OCI-LY1 (cell line): ENCODE measurements at regions not wholly inside any gene's neighbourhood (a gene's known extent, or its start where the extent isn't known, plus 50 kb on each side); places are given as distances from the start of the nearest gene placed in this dataset.
A peak's percentile ranks its signal among the peaks of the same experiment; 100 is the strongest.

Experiments used
- H2AFZ ChIP-seq: fragments of 200-600 bp; sonication (generic), shearing (Covaris generic); 2 replicates; pipeline ENCODE4 v1.6.0; 2014; ENCODE audit warnings: antibody characterized with exemption, mild to moderate bottlenecking, low read length
- H3F3A ChIP-seq: fragments of 200-600 bp; sonication (generic), shearing (Covaris generic); 2 replicates; pipeline ENCODE4 v1.6.0; 2014; ENCODE audit warnings: mild to moderate bottlenecking, antibody characterized with exemption, low read length, moderate library complexity; ENCODE audit not compliant: insufficient read depth
- H3K27ac ChIP-seq: fragments of 200-600 bp; sonication (generic); 2 replicates; pipeline ENCODE4 v1.5.1; 2014; ENCODE audit warnings: low read length, mixed run types, mild to moderate bottlenecking, low read depth; ENCODE audit not compliant: poor library complexity, severe bottlenecking
- H3K27me3 ChIP-seq: fragments of 200-600 bp; sonication (generic); 2 replicates; pipeline ENCODE4 v1.6.0; 2014; ENCODE audit warnings: antibody characterized with exemption, mild to moderate bottlenecking, low read length, moderate library complexity; ENCODE audit not compliant: insufficient read depth
- H3K36me3 ChIP-seq: fragments of 200-600 bp; sonication (generic); 2 replicates; pipeline ENCODE4 v1.6.1; 2014; ENCODE audit warnings: mild to moderate bottlenecking, antibody characterized with exemption, low read length, moderate library complexity, mixed read lengths; ENCODE audit not compliant: insufficient read depth
- H3K4me1 ChIP-seq: fragments of 200-600 bp; sonication (generic); 2 replicates; pipeline ENCODE4 v1.5.1; 2014; ENCODE audit warnings: mild to moderate bottlenecking, low read length, moderate library complexity; ENCODE audit not compliant: insufficient read depth, severe bottlenecking
- H3K4me2 ChIP-seq: fragments of 200-600 bp; sonication (generic), shearing (Covaris generic); 2 replicates; pipeline ENCODE4 v1.6.1; 2014; ENCODE audit warnings: low read length
- H3K4me3 ChIP-seq: fragments of 200-600 bp; sonication (generic); 2 replicates; pipeline ENCODE4 v1.5.1; 2014; ENCODE audit warnings: low read length, low read depth, mild to moderate bottlenecking, mixed read lengths; ENCODE audit not compliant: poor library complexity, severe bottlenecking
- H3K79me2 ChIP-seq: fragments of 200-600 bp; shearing (Covaris generic); 2 replicates; pipeline ENCODE4 v1.6.1; 2016; ENCODE audit warnings: mixed run types, low read length, mixed read lengths; ENCODE audit not compliant: insufficient read depth
- H3K9ac ChIP-seq: fragments of 200-600 bp; sonication (generic), shearing (Covaris generic); 2 replicates; pipeline ENCODE4 v1.6.1; 2014; ENCODE audit warnings: mild to moderate bottlenecking, low read length, mixed read lengths
- H3K9me2 ChIP-seq: fragments of 200-600 bp; sonication (generic), shearing (Covaris generic); 2 replicates; pipeline ENCODE4 v1.6.1; 2014; ENCODE audit warnings: low read depth, mild to moderate bottlenecking, low read length, mixed read lengths
- H3K9me3 ChIP-seq: fragments of 200-600 bp; shearing (Covaris generic); 2 replicates; pipeline ENCODE4 v1.6.1; 2014; ENCODE audit warnings: low read length, mixed read lengths
- H4K20me1 ChIP-seq: fragments of 200-600 bp; sonication (generic), shearing (Covaris generic); 2 replicates; pipeline ENCODE4 v1.6.0; 2016; ENCODE audit warnings: mild to moderate bottlenecking, low read length; ENCODE audit not compliant: insufficient read depth
- CTCF ChIP-seq: fragments of 200-600 bp; sonication (generic), shearing (Covaris generic); IDR thresholded peaks from 2 replicates; pipeline ENCODE4 v1.5.1; 2017; ENCODE audit warnings: mild to moderate bottlenecking, antibody characterized with exemption, low read length, moderate library complexity, mixed read lengths
- EZH2 ChIP-seq: fragments of 200-600 bp; sonication (generic), shearing (Covaris generic); IDR thresholded peaks from 2 replicates; pipeline ENCODE4 v1.8.0; 2017; ENCODE audit warnings: borderline replicate concordance, mixed run types, mild to moderate bottlenecking, antibody characterized with exemption, low read length, moderate library complexity, mixed read lengths

GRCh38 chr5:60346393-60346792 is 353.6 kb downstream of the DEPDC1B start:
- no peaks in the 10 kb centered on the region for H3K36me3 ChIP-seq
- no peak overlapping the region for H2AFZ ChIP-seq
- H3K79me2 ChIP-seq, result no peaks in the 10 kb centered on the region
- no peaks in the 10 kb centered on the region for H3F3A ChIP-seq
- no peaks in the 10 kb centered on the region for H4K20me1 ChIP-seq
- 0 out of 2 replicates have a peak, but pooled peaks cover 4% of the 10 kb centered on the region for H3K9me3 ChIP-seq
- no peaks in the 10 kb centered on the region for H3K27me3 ChIP-seq
- H3K9ac ChIP-seq, result no peak overlapping the region
- no peak overlapping the region for H3K4me2 ChIP-seq
- no peak overlapping the region for H3K4me3 ChIP-seq
- no peak for TF ChIP-seq CTCF
- no peak for TF ChIP-seq EZH2
- H3K4me1 ChIP-seq, result peaks cover 9% of the 10 kb centered on the region
- no peaks in the 10 kb centered on the region for H3K9me2 ChIP-seq
- H3K27ac ChIP-seq, result no peak overlapping the region

- no peak for TF ChIP-seq EZH2
- H3K27me3 ChIP-seq, result no peaks in the 10 kb centered on the region
- H3F3A ChIP-seq, result no peaks in the 10 kb centered on the region
- no peaks in the 10 kb centered on the region for H3K79me2 ChIP-seq
- H3K36me3 ChIP-seq, result no peaks in the 10 kb centered on the region
- H3K4me3 ChIP-seq, result no peak overlapping the region
- no peak overlapping the region for H3K9ac ChIP-seq
- H3K9me2 ChIP-seq, result no peaks in the 10 kb centered on the region
- H4K20me1 ChIP-seq, result no peaks in the 10 kb centered on the region
- H3K27ac ChIP-seq, result no peak overlapping the region
- H3K9me3 ChIP-seq, result no peaks in the 10 kb centered on the region
- peaks cover 37% of the 10 kb centered on the region for H3K4me1 ChIP-seq
- H2AFZ ChIP-seq, result no peak overlapping the region
- H3K4me2 ChIP-seq, result no peak overlapping the region
Observed at GRCh38 chr5:60343102-60343501, 356.9 kb downstream of the DEPDC1B start.

- H4K20me1 ChIP-seq, result no peaks in the 10 kb centered on the region
- no peak overlapping the region for H3K27ac ChIP-seq
- H3K4me2 ChIP-seq, result no peak overlapping the region
- TF ChIP-seq CTCF, result no peak
- TF ChIP-seq EZH2, result no peak
- H3K9me2 ChIP-seq, result no peaks in the 10 kb centered on the region
- no peaks in the 10 kb centered on the region for H3F3A ChIP-seq
- H3K4me3 ChIP-seq, result no peak overlapping the region
- no peaks in the 10 kb centered on the region for H3K79me2 ChIP-seq
- H3K4me1 ChIP-seq, result peaks cover 37% of the 10 kb centered on the region
- no peak overlapping the region for H3K9ac ChIP-seq
- no peaks in the 10 kb centered on the region for H3K9me3 ChIP-seq
- H3K27me3 ChIP-seq, result no peaks in the 10 kb centered on the region
- H2AFZ ChIP-seq, result no peak overlapping the region
- no peaks in the 10 kb centered on the region for H3K36me3 ChIP-seq
Observed at GRCh38 chr5:60340965-60341471, 358.9 kb downstream of the DEPDC1B start.

GRCh38 chr5:60340326-60340725 is 359.6 kb downstream of the DEPDC1B start:
- Histone ChIP-seq H3F3A (no peaks in the 10 kb centered on the region), H3K9me2 (no peaks in the 10 kb centered on the region), H3K9ac (0 out of 2 replicates have a peak overlapping the region, but pooled peaks have one; percentile 5), H2AFZ (no peak overlapping the region), H3K27me3 (no peaks in the 10 kb centered on the region), H3K27ac (peak overlapping the region; percentile 63), H4K20me1 (no peaks in the 10 kb centered on the region), H3K4me2 (no peak overlapping the region), H3K36me3 (no peaks in the 10 kb centered on the region), H3K79me2 (no peaks in the 10 kb centered on the region), H3K4me1 (peaks cover 37% of the 10 kb centered on the region), H3K4me3 (no peak overlapping the region), H3K9me3 (no peaks in the 10 kb centered on the region)
- TF ChIP-seq EZH2 (no peak), CTCF (no peak)
